ENCODE measurements at regions not wholly inside any gene's neighbourhood (a gene's known extent, or its start where the extent isn't known, plus 50 kb on each side); places are given as distances from the start of the nearest gene placed in this dataset.
"Not testable (repeated sequence)": the region's sequence is repeated elsewhere in the genome, so short reads cannot be mapped to it uniquely, and the experiment has no call there.

DNA sequence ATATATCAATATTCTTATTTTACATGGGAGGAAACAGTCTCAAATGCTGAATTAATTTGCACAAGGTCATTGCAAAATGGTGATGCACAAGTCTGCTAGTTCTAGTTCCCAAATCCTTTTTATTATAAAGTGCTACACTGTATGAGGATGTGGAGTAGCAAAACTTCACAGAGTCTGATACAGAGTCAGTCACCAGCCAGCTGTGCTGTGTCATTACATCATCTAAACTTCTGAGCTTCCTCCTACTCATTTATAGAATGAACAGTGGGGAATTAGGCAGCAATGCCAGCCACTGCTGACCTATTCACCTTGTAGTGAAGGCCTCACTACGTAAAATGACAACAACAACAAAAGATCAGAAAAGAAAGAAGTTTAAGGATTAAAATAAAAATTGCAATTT is 357.8 kb downstream of the TMEM167A start:
- no peak for DNase-seq (ENCODE audit: low spot score)
- ATAC-seq: no peak

DNA sequence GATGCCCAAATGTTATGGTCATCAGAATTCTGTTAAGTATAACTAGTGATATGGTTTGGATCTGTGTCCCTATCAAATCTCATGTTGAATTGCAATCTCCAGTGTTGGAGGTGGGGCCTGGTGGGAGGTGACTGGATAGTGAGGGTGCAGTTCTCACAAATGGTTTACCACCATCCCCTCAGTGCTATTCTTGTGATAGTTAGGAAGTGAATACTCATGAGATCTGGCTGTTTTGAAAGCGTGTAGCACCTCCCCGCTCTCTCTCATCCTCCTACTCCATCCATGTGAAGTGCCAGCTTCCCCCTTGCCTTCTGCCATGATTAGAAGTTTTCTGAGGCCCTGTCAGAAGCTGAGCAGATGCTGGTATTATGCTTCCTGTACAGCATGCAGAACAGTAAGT is 359.5 kb downstream of the TMEM167A start:
- DNase-seq (ENCODE audit: low spot score) (no peak), ATAC-seq (no peak)

DNA sequence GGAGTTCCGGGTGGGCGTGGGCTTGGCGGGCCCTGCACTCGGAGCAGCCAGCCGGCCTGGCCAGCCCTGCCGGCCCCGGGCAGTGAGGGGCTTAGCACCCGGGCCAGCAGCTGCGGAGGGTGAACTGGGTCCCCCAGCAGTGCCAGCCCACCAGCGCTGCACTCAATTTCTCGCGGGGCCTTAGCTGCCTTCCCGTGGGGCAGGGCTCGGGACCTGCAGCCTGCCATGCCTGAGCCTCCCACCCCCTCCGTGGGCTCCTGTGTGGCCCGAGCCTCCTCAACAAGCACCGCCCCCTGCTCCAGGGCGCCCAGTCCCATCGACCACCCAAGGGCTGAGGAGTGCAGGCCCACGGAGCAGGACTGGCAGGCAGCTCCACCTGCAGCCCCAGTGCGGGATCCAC is 362.5 kb downstream of the TMEM167A start:
- DNase-seq (ENCODE audit: low spot score); ATAC-seq: not testable (repeated sequence)

DNA sequence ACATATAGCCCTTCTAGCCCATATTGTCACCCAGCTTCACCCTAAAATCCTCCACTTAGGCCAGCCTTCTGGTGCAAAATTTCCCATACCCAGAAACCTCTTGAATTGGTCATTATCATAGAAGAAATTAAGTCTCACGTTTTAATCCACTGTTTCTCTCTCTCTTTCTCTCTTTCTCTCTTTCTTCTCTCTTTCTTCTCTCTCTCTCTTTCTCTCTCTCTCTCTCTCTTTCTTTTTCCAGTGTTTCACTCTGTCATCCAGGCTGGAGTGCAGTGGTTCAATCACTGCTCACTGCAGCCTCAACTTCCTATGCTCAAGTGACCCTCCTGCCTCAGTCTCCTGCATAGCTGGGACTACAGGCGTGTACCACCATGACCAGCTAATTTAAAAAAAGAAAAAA is 363.4 kb downstream of the TMEM167A start:
- no peak for ATAC-seq
- no peak for DNase-seq (ENCODE audit: low spot score)

DNA sequence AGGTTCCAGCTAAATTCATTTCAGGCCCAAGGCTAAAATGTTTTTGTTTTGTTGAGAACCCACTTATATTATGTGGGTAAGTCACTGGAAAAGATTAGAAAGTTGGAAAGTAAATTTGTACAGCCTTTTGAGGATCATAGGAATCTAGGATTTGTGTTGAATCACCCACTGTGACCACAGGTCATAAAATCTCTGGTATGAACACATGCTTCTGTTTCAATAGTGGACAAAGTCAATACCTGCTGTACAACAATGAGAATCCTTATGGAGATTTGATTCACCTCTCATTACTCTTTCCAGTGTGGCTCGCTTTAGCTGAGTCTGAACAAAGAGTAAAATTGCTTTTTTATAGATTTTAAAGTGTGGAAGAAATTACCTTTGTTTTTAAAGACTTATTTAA is 369.5 kb downstream of the TMEM167A start:
- DNase-seq (ENCODE audit: low spot score) (no peak), ATAC-seq (no peak)

DNA sequence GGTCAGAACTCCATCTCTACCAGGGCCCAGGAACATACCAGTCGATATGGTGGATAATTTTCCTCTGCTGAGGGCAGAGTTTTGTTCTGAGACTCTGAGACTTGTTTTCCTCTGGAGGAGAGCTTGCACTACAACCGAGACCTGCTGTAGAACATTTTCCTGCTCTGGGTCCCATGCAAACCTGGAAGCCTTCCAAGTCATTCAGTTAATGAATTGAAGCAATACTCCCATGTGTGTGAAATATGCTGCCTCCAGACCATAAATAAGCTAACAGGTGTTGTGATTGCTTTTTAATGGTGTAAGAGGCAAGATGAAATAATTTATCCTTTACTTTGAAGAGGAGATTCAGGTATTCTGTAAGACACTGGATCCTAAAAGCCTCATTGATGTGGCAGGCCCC is 372.8 kb downstream of the TMEM167A start:
- ATAC-seq (no peak), DNase-seq (ENCODE audit: low spot score) (no peak)

DNA sequence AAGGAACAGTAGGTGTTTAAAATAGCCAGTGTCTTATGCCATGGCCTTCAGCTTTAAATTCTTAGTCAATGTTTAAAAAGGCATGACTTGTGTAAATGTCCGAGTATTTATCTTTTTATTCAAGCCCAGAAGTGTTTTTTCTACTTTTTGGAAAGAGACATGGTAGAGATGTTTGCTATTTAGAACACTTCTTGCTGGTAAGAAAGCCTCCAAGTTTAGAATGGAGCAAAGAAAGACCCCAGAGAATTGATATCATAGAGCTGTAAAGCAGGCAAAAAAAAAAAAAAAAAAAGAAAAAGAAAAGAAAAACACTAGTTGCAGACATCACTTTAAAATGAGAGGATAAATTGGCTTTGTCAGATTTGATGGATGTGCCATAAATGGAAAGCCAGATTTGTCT is 375.1 kb downstream of the TMEM167A start:
- ATAC-seq (no peak), DNase-seq (ENCODE audit: low spot score) (no peak)

DNA sequence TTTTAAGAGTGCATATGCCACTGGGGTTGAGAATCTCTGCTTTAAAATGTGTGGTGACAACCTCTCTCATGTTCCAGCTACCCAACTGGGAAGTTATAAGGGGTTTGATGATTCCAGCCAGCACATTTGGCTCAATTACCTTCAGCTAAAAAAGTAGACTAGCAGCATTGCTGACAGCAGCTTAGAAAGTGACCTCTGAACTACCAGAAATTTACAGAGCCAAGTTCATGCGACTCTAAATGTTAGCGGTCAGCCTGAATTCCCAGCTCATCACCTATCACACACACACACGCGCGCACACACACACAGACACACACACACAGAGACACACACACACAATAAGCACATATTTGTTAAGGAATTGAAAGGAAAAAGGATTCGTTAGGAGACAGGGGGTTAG is 377.5 kb downstream of the TMEM167A start:
- DNase-seq (ENCODE audit: low spot score) (no peak), ATAC-seq (peak; percentile 75)

DNA sequence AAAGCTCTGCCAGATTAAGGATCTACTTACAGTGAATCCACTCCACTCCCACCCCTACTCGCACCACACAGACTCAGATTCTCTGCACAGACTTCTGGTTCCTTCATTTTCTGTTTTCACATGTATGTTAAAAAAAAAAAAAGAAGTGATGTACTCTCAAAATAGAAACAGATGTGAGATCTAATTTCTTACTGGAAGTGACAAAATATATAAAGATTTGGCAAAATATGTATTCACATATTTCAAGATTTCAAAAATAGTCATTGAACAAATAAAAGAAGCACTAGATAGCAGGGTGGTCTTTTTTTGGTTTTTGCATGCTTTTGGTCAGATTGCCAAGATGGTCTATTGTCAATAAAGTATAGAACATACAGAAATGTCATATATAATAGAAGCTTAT is 379.2 kb downstream of the TMEM167A start:
- DNase-seq (ENCODE audit: low spot score): no peak
- ATAC-seq: no peak

DNA sequence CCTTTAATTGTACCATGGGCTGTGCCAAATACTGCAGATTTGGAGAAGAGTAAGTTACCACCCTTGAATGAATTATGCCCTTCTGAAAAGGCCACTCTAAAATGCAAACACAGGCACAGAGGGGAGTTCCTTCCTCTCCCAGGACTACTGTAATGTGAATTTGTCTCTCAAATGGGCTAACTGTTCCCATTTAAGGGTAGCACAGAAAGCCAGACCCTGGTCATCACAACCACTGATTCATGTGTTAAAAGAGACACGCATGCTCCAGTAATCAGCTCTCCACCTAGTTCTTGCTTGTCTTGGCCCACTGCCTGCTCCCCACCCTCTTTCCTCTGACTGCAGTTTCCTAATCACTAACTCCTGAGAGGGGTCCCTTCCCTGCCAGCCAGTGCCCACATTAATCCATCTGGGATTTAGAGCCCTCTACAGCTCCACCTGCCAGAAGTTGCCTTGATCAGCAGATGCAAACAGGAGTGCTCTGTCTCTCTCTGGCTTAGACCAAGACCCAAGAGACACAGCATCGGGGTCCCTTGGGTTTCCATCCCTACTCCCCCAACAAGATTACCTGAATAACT is 382.4 kb downstream of the TMEM167A start:
- DNase-seq (ENCODE audit: low spot score): no peak
- ATAC-seq: no peak

DNA sequence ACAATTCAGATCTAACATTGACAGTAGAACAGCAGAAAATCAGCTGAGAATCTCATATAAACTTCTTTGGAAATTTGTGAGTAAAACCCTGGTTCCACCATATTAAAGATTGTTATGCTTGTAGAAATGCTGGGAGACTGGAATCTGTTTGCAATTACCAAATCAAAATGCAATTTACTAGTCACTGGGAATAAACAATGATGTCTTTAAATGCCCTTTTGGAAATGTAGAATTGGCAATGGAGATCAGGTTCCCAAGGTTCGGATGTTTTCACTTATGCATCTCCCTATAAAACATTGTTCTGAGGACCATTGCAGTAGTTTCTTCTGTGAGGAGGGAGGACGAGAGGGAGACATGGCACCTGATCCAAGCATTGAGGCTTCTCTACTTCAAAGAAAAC is 384.4 kb downstream of the TMEM167A start:
- DNase-seq (ENCODE audit: low spot score) (no peak), ATAC-seq (no peak)

DNA sequence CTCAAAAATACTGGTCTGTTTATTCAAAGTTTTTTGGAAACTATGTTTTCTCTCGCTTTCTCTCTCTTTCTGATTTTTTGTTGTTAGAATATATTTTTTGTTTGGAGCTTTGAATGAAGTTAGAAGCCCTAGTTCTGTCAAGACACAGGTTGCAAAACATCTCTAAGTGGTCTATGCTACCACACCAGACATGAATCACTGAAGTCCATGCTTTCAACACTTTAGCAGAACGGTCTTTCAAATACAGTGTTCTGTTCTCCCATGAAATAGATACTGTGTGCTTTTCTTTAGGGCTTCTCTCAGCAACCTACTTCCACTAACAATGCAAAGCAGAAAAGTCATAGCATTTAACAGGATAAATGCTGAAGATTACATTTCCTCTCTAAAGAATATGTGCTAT is 392.5 kb downstream of the TMEM167A start:
- no peak for DNase-seq (ENCODE audit: low spot score)

DNA sequence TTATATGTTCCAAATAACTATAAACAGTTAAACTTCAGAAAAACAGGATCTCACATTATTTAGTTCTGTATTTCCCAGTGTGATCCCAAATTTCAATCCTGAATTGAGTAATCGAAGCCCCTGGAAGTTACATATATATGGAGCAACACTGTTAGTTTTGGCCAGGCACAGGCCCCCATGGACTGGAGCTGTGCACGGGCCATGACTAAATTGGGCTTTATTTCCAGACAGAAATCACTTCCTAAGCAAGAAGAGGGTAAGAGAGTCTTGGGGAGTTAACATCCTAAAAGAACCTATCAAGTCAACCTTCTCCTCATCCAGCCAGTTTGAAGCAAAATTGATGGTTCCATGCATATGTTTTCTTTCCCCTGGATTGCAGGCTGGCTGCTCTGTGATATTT is 393.0 kb downstream of the TMEM167A start:
- ATAC-seq: no peak
- no peak for DNase-seq (ENCODE audit: low spot score)

More for the DNA sequence above, 392.5 kb downstream of the TMEM167A start:
- ATAC-seq: no peak

DNA sequence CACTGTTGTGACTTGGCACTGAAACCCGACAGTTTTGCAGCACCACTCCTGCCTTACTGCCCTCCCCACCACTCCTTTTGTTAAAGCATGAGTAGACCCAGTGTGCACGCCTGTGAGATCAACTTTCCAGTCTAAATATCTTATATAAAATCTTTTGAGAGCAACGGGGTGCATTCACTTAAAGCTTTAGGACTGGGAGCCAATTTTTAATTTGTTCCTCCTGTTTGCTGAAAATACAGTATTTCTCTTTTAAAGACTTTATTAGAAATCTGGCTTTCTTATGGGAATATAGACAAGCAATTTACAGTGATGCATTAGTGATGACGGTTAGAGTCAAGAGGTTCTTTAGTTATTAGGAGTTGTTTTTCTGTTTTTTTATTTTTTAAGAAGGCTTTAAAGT is 397.5 kb downstream of the TMEM167A start:
- ATAC-seq: no peak
- no peak for DNase-seq (ENCODE audit: low spot score)

DNA sequence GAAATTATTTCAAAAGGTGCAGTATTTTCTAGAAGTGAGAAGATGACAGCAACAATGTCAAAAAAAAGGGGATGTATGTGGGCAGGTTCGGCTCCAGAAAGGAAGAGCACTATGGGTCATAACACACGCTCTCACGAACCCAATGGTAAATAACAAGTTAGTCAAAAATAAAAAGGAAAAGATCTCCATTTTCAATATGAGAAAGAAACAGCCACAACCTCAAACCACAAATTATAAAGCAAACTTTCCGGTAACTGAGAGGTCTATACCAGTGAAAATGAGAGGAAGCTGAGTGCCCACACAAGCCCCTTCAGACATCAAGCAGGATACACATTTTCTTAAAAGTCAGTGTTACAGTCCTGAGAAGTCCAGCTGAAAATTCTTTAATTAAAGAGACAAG is 398.5 kb upstream of the RPS23 start:
- ATAC-seq: no peak
- DNase-seq (ENCODE audit: low spot score): no peak

DNA sequence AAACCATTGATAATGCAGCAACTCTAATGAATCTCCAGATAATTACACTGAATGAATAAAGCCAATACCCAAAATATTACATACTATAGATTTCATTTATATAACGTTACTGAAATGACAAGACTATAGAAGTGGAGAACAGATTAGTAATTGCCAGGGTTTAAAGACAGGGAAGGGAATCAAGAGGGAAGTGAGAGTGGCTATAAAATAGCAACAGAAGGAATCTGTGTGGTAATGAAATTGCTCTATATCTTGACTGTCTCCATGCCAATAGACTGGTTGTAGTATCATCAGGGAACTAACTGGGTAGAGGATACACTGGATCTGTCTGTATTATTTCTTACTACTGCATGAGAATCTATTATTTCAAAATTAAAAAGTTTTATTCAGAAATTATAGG is 396.5 kb upstream of the RPS23 start:
- DNase-seq (ENCODE audit: low spot score) (no peak), ATAC-seq (no peak)

DNA sequence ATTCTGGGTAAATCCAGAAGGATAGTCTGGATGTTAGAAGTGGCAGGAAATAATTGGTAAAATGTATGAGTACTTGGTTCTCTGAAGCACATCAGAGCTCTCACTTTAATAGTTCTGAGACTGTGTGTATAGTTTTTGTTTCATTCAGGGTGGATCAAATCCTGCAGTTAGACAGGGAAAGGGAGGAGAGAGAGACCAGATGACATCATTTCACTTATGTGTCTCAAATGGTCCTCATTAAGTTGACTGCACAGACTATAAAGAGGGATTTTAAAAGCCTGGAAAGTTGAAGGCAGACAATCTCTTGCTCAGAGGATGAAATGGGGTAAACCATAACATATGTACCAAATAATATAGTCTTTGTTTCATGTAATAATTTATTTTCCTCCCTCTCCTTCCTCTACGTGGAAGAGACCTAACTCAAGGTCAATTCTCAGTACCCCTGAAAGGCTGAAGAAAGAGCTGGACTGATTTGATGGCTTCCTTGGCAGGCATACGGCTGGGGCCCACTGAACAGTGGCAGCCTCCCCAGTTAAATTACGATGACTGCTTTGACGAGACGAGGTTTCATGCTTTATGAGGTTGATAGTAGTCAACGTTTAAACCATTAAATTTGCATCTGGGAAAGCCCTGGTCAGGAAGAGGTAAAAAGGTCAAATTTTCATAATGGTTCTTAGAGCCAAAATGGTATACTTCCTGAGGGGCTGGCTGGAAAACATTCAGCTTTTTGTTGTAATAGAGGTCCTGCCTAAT is 395.1 kb upstream of the RPS23 start:
- no peak for ATAC-seq
- DNase-seq (ENCODE audit: low spot score): no peak

DNA sequence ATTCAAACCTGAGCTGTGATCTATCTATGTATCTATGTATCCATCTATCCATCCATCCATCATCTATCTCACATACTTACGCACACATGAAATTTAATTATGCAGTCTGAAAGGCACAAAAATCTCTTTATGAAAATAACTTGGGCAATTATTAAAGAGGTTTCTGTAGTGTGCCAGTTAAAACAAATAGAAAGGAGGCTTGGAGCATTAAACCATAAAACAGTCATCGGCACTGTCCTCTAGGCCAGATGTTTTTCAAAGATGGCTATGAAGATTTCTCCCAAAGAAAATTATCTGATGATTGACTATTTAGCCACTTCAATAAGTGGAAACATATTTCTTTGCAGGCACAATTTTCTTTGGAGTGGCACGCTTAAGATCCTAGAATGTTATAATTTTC is 392.5 kb upstream of the RPS23 start:
- DNase-seq (ENCODE audit: low spot score) (no peak), ATAC-seq (no peak)

DNA sequence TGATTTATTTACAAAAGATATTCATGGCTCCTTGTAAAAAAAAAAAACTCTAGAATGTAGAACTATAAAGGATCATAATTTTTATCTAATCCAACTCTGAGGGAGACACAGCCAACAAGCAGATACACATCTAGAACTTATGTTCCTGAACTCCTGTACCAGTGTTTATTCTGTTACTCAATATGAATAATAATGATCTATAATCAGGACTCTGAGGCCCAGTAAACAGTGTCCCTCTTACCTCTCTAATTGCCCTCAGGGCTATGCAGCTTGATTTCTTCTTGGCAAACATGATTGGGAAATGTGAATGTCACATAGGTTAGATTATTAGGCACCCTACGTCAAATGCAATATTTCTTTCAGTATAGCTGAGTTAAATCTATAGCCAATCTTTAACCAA is 391.6 kb upstream of the RPS23 start:
- no peak for ATAC-seq

DNA sequence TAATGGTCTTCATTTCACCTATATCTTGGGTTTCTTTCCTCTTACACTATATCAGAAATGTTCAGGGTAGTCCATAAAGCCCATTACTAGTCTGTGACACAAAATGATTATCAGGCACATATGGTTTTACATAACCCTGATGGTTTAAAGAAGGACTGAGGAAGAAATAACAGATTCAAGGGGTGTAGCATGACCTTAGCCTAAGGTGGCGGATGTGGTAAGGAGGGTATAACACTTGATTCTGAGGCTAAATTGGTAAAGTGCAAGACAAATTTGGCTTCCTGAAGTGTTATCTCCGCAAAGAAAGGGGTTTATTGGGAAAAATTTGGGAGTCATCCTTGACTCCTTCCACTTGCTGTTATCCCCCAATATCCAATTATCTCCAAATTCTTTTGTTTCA is 388.2 kb upstream of the RPS23 start:
- ATAC-seq: no peak
- no peak for DNase-seq (ENCODE audit: low spot score)

More for the DNA sequence above, 391.6 kb upstream of the RPS23 start:
- no peak for DNase-seq (ENCODE audit: low spot score)

DNA sequence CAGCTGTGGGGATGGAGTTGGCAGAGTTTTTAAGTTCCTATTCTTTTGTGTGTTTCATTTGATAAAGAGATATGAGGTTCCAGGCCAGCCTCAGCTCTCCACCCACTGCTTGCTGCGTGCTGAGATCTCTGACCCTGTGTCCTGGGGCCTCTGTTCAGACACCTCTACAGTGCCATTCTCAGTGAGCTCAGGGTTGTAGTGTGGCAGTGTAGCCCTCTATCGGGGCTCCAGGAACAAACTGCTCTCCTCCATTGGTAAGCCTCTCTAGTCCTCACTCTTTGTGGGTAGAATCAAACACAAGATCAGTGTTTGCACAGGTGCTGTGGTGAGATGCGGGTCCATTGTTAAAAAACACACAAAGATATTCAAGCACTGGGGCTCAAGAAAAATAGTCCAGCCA is 386.6 kb upstream of the RPS23 start:
- ATAC-seq (peak; percentile 22), DNase-seq (ENCODE audit: low spot score) (no peak)

DNA sequence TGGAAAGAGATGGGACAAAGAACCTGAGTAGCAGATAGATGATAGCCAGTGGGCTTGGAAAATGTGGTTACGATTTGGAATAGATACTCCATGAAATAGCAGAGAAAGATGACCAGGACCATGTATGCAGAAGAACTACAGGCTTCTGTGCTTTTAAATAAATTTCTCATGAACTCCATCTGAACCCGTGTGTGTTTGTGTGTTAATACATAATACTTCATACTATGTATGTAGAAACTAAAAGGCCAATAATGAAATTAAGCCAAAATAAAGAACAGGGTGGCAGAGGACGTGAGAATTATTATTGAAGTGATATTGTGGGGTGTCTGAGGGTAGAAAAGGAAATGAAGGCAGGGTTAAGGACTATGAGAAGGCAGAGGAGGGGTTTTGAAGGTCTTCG is 385.1 kb upstream of the RPS23 start:
- ATAC-seq (no peak), DNase-seq (ENCODE audit: low spot score) (no peak)

DNA sequence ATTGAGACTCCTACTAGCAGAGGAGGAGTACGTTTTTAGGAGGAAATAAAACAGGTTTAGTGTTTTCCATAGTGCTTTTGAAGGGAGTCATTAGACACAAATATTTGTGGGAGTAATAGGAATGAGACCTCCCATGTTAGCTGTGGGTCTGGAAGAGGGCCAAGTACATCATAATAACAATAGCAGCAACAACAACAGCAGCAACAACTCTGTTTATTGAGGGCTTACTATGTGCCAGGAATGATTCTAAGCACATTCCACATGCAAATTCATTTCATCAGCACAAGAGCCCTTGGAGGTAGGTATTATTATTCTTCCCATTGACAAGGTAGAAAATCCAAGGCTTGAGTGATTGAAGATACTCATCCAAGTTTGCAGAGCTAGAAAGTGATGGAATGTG is 384.2 kb upstream of the RPS23 start:
- DNase-seq (ENCODE audit: low spot score): no peak
- ATAC-seq: no peak

Data from left lobe of liver (tissue), 2 donors.